GM20431 (cell line): ENCODE measurements at regions not wholly inside any gene's neighbourhood (a gene's known extent, or its start where the extent isn't known, plus 50 kb on each side); places are given as distances from the start of the nearest gene placed in this dataset.

Experiments used
- in situ Hi-C: fragments of 300-500 bp; cut with MseI, MboI; formaldehyde crosslinking; loops from one replicate; pipeline ENCODE4 v1.15.0; 2020; ENCODE audit warnings: low sequenced_read_pairs; ENCODE audit not compliant: unreplicated experiment

DNA sequence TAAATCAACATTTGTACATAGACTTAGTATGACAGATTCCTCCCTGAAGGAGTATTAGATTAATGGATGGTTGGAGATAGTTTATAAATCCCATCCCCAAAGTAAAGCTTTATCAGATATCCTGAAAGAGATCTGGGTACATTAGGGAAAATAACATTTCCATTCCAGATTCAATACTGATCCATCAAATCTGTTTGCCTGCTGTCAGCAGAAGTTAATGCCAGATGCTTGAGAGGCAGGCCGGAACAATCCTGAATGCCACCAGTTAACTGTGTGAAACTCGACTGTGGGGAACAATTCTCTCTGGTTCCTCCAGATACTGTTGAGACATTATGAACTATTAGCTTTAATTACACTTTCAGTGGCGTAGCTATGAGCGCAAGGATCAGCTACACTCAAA is 1166.8 kb downstream of the MAT2B start:
- in situ Hi-C loops = no loop called here

DNA sequence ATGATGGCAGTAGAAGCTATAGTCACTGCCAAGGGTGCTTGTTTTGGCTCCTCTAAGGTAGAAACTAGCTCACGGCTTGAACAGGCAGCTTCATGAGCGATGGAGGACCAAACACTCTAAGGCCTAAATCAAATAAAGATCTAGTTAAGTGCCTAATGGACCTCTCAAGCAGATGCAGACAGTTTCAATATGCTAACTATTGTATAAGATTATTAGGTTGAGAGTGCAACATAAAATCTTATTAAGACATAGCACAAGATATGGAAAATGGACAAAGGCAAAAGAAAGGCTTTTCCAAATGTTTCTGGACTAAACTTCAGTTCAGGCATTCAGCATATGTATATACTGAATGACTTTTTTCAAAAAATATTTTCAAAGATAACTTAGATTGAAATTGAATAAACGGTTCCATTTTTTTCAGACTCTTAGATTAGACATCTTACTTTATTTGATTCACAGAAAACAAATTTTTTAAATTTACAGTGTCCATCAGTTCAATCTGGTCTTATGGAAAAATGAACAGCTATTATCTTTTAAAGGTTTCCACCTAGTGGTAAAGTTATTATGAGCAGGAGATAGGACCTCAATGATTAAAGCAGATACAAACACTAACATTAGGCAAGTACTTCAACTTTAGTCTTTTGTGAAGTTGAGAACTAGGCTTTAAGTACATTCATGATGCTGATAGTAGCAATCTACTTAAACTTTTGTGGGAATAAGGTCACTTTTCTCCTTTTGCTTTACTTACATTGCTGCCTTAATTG is 1167.7 kb downstream of the MAT2B start:
- in situ Hi-C loops = no loop called here

DNA sequence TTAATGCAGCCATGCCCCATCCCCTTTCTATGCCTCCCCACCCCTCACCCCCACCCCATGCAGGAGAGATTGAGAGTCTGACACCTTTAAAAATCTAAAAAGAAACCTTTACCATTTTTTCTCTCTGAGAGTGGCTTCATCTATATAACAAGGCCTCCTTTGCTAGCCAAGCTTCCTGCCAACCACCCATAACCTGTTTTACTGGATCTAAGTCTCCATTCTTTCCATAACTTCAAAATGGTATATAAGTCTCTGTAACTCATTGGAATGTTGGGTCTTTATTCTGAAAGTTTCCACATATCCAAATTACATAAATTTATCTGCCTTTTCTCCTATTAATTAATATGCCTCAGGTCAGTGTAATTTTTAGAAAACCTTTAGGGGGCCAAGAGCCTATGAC is 1174.0 kb downstream of the MAT2B start:
- in situ Hi-C loops = no loop called here

DNA sequence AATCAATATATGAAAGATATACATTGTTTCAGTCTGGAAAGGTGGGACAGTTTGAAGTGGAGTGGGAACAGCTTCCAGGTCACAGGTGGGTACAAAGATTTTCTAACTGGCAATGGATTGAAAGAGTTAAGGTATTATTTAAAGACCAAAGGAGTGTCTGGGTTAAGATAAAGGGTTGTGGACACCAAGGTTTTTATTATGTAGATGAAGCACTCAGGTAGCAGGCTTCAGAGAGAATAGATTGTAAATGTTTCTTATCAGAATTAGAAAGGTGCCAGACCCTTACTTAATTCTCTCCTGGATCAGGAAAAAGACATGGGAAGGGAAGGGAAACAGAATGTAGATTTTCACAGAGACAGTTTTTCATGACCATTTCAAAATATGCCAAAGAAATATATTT is 1174.8 kb downstream of the MAT2B start:
- in situ Hi-C loops = no loop called here

DNA sequence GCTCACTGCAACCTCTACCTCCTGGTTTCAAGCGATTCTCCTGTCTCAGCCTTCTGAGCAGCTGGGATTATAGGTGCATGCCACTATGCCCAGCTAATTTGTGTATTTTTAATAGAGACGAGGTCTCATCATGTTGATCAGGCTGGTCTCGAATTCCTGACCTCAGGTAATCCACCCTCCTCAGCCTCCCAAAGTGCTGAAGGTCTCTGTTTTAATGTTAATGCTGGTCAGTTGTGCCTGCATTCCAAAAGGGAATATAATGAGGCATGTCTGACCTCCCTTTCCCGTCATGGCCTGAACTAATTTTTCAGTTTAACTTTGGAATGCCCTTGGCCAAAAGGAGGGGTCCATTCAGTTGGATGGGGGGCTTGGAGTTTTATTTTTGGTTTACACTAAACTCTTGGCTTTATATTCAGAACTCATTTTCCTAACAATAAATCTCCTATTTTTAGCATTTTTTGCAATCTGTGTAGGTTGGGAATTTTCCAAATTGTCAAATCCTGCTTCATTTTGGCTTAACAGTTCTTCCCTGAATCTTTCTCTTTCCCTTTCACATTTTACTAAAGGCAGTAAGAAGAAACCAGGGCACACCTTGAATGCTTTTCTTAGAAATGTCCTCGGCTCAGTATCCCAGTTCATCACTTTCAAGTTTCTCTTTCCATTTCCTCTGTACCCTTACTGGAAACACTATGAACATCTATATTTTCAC is 1175.5 kb downstream of the MAT2B start:
- in situ Hi-C loops = no loop called here

DNA sequence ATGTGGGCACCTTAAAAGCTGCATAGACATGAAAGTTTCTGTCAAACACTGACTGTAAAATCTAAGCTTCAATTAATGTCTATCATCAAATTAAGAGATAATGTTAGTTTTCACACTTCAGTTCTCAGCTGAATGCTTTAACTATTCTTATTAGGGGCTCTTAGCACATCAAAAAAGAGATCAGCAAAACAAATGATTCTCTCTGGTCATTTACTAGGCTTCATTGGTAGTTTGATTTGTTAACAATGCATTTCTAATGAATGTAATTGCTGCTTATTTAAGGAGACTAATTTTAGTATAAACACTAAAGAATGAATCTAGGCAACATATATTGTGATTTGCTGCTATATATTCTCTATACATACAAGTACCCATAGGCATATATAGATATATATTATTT is 1182.0 kb downstream of the MAT2B start:
- in situ Hi-C loops = no loop called here

DNA sequence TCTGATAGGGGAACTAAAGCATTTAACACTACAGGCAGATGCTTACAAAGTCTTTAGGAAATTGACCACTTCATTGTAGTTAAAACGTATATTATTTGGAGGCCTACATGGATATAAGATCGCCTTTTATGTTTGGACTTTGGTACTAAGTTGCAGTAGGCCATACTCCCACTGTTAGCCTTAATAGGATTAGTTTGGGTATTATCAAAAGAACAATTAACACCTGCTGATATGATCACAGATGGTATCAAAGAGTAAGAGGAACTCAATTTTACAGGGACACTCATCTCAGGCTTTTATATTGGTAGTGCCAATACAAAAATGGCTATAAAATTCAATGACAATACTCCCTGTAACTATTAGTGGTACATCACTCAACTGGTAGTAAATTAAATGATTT is 1183.0 kb downstream of the MAT2B start:
- in situ Hi-C loops = no loop called here

DNA sequence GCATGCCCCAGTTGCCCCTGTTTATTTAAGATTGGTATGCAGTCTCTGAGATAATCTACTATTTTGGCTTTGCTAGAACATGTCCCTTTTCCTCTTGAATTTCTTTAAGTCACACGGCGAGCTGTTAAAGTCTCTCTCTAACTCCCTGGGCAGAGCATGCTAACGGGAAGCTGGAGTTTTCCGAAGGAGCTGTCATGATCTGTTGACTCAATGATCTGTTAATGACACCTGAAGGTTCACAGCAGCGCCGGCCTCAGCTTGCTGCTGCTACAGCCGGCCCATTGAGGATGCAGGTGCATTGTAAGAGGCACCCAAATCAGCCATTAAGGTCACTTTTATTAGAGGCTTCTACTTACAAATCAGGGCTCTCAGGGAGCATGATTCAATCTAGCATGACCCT is 1203.4 kb downstream of the MAT2B start:
- in situ Hi-C loops = no loop called here

DNA sequence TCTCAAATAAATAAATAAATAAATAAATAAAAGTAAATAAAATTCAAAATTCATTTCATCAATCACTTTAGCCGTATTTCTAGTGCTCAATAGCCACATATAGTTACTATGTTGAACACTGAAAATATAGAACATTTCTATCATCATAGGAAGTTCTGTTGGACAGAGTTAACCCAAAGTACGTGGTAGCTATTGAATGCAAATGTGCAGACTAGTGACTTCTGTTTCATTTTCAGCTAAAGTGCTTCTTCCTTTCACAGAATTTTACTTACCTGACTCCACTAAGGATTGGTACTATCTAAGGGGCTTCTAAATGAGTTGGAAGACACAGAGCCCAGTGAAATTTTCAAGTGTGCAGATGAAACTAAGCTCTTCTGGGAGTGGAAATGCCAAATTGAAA is 1208.3 kb downstream of the MAT2B start:
- in situ Hi-C loops = no loop called here

DNA sequence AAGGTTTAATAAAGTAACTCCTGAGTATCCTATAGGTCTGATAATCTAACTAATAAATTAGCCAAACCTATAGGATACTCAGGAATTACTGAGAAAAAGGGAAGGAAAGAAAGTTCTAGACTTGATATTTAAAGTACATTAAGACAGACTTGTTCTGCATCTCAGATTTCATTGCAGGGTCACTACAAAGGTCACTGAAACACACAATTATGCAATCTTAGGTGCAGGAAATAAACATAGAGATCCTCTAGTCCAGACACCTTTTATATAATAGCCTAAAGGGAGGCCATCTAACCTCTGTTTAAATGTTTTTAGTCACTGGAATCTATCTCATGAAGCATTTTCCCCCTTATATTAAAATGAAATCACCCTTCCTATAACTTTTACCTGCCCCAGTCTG is 1215.7 kb downstream of the MAT2B start:
- in situ Hi-C loops = no loop called here

DNA sequence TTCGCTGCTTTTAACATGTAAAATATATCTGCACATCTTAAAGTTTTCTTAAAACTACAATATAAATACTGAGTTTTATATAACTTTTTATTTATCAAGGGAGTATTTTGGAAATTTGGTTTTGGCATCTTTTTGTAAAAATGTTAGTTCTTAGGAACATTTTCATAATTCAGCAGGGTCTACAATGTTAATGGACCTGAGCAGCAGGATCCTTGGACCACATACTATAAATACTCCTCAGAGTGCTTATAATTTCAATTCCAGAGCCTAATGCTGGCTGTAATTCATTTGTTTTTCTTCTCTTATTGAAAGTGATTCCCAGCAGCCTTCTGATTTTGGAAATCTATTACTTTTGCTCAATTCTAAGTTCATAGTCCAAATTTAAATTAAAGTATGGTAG is 1216.2 kb downstream of the MAT2B start:
- in situ Hi-C loops = no loop called here

DNA sequence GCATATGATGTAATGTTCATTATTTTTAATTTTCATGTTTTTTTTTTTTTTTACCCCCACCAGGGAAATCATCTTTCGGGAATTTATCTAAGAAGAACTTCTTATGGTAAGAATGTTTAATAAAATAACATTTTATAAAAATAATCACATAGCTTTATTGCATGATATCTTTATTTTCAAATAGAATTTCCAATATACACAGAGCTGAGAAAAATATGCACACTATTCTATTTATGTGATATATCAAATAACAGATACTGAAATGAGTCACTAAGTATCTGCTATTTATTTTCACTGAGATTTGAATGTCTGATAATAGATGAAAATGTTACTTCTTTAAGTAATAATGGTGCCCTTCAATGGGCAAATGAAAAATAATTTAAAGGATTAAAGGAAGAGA is 1217.3 kb downstream of the MAT2B start:
- in situ Hi-C loops = no loop called here

DNA sequence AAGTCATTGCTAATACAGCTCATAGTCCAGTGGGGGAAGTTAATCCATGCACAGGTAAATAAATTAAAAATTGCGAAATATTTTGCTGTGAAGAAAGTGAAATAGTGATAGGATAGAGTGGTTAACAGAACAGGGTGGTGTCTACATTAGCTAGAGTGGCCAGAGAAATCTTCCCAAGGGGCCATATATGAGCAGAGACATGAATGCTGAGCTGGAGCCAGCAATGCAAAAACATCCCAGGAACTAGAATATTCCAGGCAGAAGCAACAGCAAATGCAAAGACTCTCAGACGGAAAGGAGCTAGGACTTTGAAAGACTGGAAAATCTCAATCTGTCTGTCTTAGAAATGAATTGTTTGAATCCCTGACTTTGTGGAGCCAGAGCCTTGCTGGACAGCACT is 1221.6 kb downstream of the MAT2B start:
- in situ Hi-C loops = no loop called here

DNA sequence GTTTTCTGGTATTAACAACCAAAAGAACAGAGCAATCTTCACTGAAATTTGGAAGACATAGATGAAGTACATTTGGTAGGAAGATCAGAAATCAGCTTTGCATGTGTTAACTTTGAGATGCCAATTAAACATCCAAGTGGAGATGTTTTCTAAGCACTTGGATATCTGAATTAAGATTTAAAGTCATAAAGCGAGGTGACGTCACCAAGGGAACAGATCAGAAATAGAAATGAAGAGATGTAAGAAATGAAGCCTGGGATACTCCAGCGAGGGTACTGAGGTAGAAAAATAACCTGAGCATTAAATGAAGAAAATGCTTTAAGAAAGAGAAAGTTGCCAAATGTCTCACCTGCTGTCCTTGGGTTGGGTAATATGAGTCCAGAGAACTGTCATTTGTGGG is 1223.3 kb downstream of the MAT2B start:
- in situ Hi-C loops = no loop called here

DNA sequence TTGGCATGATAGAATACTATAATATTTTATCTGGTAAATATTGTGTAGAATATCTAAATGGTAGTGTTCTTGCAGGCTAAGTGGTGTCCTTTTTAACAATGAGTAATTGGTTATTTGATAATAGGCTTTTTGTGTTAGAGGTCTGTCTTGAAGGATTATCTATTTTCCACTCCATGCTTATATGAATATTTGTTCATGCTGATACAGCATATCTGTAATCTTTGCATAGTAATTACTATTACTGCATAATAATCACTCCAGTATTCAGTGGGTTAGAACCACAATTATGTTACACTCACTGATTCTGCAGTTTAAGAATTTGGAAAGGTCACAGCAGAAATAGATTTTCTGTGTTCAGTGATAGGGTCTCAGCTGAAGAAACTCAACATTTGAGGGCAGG is 1229.9 kb downstream of the MAT2B start:
- in situ Hi-C loops = no loop called here

DNA sequence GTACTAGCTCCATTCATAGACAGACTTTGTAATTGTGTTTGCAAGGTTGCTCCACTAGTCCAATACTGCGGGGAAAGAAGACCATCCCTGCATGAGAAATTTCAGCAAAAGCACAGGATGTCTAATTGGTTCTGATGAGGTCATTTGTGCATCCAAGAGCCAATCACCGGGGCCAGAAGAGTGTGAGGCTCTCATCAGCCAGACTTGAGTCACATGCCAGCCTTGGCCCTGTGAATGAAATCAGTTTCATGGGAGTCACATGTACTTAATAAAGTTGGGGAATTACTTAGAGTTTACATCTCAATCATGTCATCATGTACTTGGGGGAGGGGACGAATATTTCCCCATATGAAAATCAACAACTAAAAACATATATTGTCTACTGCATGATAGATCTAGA is 1236.0 kb downstream of the MAT2B start:
- in situ Hi-C loops = no loop called here

DNA sequence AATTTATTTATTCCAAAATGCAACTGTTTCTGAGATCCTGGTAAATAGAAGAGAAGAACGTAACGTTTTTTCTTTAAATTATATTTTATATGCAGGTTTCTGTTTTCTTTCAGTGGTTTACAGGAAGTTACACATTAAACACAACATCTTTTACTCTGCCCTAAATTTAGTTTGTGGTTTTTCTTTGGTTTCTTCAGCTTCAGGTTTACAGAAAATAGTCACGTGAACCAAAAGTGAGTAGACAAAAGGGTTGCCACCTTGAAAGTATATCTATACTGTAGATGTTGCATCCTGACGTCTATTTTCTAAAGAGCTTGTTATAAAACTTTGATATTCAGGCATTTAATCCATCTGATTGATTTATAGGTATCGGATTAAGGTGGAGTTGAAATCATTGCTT is 1236.6 kb downstream of the MAT2B start:
- in situ Hi-C loops = no loop called here

DNA sequence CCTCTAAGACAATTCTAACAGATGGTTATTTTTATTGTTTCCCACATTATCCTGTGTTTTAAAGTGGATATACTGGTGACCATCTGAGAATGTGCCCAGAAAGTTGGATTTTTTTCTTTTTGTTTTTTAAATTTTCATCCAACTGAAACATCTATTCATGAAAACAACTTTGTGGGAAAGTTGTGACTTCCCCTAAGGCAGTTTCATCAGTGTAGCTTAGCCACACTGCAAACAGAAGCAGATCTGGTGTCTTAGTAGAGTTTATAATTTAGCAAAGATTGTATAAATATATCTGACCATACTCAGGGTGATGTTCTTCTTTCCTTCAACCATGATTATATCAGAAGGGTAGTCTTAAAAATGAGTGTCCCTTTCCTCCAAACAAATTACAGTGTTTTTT is 1241.3 kb downstream of the MAT2B start:
- in situ Hi-C loops = no loop called here

DNA sequence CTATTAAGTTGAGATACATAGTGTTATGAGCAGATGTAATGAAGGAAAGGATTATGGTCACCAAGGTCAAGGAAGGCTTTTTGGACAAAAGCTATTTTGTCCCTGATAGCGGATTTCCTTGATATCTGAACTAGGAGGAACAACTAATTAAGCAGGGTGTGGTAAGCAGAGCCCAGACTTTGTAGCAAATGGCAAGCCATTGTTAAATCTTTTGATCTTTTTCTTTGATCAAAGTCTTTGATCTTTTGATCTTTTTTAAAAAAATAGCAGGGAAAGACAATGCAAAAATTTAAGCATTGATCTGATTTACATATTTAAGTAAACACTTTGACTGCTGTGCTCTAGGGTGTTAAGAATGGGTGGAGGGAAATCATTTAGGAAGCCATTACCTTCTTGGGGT is 1242.0 kb downstream of the MAT2B start:
- in situ Hi-C loops = no loop called here

DNA sequence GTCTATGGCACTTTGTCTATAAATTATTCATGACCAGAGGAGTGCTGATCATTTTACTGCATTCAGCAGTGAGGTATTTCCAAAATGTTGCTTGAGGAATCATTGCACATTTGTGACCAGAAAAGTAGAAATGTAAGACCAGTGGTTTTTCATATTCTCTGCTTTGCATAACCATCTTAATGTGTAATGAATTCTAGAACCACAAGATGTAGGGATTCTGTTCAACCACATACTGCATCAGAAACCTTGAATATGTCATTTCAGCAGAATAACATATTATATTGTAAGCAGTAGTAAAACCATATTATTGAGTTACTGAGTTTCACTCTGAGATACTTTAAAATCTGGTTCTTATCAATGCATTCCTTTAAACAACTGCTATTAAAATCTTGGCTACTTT is 1243.4 kb downstream of the MAT2B start:
- in situ Hi-C loops = no loop called here

DNA sequence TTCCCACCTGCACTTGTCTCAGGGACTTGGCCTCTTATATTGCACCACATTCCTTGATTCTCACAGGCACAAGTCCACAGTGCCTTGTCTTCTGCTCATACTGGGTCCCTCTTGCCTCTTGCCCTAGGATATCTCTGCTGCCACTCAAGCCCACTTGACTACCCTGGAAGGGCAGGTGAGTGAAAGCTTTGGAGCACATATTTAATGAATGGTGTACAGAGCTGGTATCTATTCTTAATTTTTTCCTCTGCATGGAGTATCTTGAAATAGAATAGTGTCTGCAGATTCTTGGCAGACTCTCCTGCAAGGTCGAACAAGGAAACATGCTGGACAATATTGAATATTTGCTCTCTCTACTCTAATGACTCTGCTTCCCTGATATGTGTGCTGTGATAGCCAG is 1248.0 kb downstream of the MAT2B start:
- in situ Hi-C loops = no loop called here

DNA sequence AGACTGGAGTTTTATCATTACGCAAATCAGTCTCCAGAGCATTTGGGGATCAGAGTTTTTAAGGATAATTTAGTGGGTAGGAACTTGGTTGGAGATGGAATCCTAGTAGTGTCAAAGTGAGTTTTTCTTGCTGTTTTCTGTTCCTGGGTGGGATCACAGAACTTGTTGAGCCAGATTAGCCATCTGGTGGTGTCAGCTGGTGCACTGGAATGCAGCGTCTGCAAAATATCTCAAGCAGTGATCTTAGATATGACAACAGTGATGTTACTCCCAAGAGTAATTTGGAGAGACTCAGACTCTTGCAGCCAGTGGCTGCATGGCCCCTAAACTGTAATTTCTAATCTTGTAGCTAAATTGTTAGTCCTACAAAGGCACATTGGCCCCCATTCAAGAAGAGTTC is 1257.8 kb downstream of the MAT2B start:
- in situ Hi-C loops = no loop called here
